NB4 (cell line): ENCODE measurements at regions not wholly inside any gene's neighbourhood (a gene's known extent, or its start where the extent isn't known, plus 50 kb on each side); places are given as distances from the start of the nearest gene placed in this dataset.

Source experiments
- MAX ChIP-seq: IDR thresholded peaks from 2 replicates; pipeline ENCODE4 v1.6.1; 2011; ENCODE audit warnings: low read depth, low read length
- MYC ChIP-seq: IDR thresholded peaks from 2 replicates; pipeline ENCODE4 v1.6.1; 2011; ENCODE audit warnings: low read depth, low read length
- POLR2A ChIP-seq: IDR thresholded peaks from 2 replicates; pipeline ENCODE4 v1.6.1; 2011; ENCODE audit warnings: mild to moderate bottlenecking; ENCODE audit not compliant: insufficient read length; ENCODE audit errors: extremely low read depth
- TF ChIP-seq, protein P1 (sequence below): IDR thresholded peaks from one replicate; pipeline ENCODE4 v1.5.1; 2012; ENCODE audit warnings: low read depth, low read length

- TF ChIP-seq, protein P1, sequence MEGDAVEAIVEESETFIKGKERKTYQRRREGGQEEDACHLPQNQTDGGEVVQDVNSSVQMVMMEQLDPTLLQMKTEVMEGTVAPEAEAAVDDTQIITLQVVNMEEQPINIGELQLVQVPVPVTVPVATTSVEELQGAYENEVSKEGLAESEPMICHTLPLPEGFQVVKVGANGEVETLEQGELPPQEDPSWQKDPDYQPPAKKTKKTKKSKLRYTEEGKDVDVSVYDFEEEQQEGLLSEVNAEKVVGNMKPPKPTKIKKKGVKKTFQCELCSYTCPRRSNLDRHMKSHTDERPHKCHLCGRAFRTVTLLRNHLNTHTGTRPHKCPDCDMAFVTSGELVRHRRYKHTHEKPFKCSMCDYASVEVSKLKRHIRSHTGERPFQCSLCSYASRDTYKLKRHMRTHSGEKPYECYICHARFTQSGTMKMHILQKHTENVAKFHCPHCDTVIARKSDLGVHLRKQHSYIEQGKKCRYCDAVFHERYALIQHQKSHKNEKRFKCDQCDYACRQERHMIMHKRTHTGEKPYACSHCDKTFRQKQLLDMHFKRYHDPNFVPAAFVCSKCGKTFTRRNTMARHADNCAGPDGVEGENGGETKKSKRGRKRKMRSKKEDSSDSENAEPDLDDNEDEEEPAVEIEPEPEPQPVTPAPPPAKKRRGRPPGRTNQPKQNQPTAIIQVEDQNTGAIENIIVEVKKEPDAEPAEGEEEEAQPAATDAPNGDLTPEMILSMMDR, result no peak
- TF ChIP-seq MAX (no peak), POLR2A (no peak), MYC (no peak)
These were observed 412.9 kb upstream of the SPTLC3 start for GRCh38 chr20:12595841-12596240.
